Uterus (tissue), 3 donors: ENCODE measurements at regions not wholly inside any gene's neighbourhood (a gene's known extent, or its start where the extent isn't known, plus 50 kb on each side); places are given as distances from the start of the nearest gene placed in this dataset.

Source experiments
- DNase-seq, 2 donors: peaks; one replicate each; pipeline ENCODE4 v3.0.0-alpha.2; 2019 to 2020
- H3K27ac ChIP-seq, 2 donors: fragments of 200-600 bp; sonication (generic); 1 replicate in 1 of 2; 2 replicates in 1 of 2; pipeline ENCODE4 v1.5.1; 2016 to 2018
- H3K27me3 ChIP-seq, 2 donors: fragments of 200-600 bp; sonication (generic); one replicate each; pipeline ENCODE4 v1.5.1; 2018 to 2019; ENCODE audit warnings: control low read depth in 1 of 2
- H3K36me3 ChIP-seq, 2 donors: fragments of 200-600 bp; sonication (generic); one replicate each; pipeline ENCODE4 v1.5.1; 2019; ENCODE audit warnings: control low read depth in 1 of 2
- H3K4me1 ChIP-seq, 2 donors: fragments of 200-600 bp; sonication (generic); one replicate each; pipeline ENCODE4 v1.5.1; 2018 to 2019; ENCODE audit warnings: control low read depth in 1 of 2
- H3K4me3 ChIP-seq, 2 donors: fragments of 200-600 bp; sonication (generic); 1 replicate in 1 of 2; 2 replicates in 1 of 2; pipeline ENCODE4 v1.5.1; 2018 to 2019; ENCODE audit warnings: mild to moderate bottlenecking in 1 of 2
- H3K9me3 ChIP-seq, 2 donors: fragments of 200-600 bp; sonication (generic); one replicate each; pipeline ENCODE4 v1.5.1; 2019; ENCODE audit warnings: control low read depth in 1 of 2
- POLR2A ChIP-seq, 2 donors: fragments of 450-650 bp; IDR thresholded peaks; one replicate each; pipeline ENCODE4 v1.6.1; 2016; ENCODE audit warnings: antibody characterized with exemption in 2 of 2, mild to moderate bottlenecking in 1 of 2, moderate library complexity in 1 of 2
- intact Hi-C: fragments of 100-400 bp; cut with DNase I; formaldehyde crosslinking; loops from one replicate; pipeline ENCODE4 v1.15.1; 2023; ENCODE audit warnings: low total_unique reads
- TF ChIP-seq, protein P1 (sequence below), 4 experiments: fragments of 200-600 bp in 2 of 4; fragments of 450-650 bp in 2 of 4; sonication (generic) in 2 of 4; IDR thresholded peaks; one replicate each; pipeline ENCODE4 v1.5.1; 2016 to 2019; ENCODE audit warnings: antibody characterized with exemption in 4 of 4, mild to moderate bottlenecking in 2 of 4, moderate library complexity in 1 of 4
- donor health status: DM: yes; HTN: yes; CAD: no.

GRCh38 chr2:71804281-71804751 lies 343.3 kb downstream of the CYP26B1 start:
- intact Hi-C loops = no loop called here
- TF ChIP-seq POLR2A (IDR thresholded peaks at IDR 0.05) = no peak
- TF ChIP-seq, protein P1, sequence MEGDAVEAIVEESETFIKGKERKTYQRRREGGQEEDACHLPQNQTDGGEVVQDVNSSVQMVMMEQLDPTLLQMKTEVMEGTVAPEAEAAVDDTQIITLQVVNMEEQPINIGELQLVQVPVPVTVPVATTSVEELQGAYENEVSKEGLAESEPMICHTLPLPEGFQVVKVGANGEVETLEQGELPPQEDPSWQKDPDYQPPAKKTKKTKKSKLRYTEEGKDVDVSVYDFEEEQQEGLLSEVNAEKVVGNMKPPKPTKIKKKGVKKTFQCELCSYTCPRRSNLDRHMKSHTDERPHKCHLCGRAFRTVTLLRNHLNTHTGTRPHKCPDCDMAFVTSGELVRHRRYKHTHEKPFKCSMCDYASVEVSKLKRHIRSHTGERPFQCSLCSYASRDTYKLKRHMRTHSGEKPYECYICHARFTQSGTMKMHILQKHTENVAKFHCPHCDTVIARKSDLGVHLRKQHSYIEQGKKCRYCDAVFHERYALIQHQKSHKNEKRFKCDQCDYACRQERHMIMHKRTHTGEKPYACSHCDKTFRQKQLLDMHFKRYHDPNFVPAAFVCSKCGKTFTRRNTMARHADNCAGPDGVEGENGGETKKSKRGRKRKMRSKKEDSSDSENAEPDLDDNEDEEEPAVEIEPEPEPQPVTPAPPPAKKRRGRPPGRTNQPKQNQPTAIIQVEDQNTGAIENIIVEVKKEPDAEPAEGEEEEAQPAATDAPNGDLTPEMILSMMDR (IDR thresholded peaks at IDR 0.05) = no peak
- Histone ChIP-seq H3K27me3 (no peaks in the 10 kb centered on the region), H3K27ac (no peak overlapping the region), H3K4me3 (no peak overlapping the region), H3K9me3 (no peaks in the 10 kb centered on the region), H3K4me1 (no peaks in the 10 kb centered on the region), H3K36me3 (no peaks in the 10 kb centered on the region)
- no peak for DNase-seq

DNA sequence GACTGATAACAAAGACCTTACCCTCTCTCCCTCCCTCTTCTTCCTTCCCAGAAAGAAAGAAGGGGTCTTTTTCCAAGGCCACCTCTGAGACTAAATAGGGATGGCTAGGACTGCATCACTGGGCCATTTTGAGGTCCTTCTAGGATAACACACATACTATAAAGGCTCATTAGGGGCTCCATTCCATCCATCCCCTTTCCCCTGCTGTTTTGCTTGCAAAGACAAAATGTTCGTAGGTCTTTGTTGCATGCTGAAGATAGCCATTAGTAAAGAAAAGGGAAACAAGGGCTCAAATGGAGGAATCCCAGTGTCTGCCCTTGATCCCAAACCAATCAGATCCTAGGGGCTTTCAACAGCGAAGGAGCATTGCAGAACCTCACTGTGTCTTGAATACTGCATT lies 344.3 kb downstream of the CYP26B1 start:
- H3K4me3 ChIP-seq = no peak overlapping the region
- H3K4me1 ChIP-seq = no peaks in the 10 kb centered on the region
- H3K36me3 ChIP-seq = no peaks in the 10 kb centered on the region

DNA sequence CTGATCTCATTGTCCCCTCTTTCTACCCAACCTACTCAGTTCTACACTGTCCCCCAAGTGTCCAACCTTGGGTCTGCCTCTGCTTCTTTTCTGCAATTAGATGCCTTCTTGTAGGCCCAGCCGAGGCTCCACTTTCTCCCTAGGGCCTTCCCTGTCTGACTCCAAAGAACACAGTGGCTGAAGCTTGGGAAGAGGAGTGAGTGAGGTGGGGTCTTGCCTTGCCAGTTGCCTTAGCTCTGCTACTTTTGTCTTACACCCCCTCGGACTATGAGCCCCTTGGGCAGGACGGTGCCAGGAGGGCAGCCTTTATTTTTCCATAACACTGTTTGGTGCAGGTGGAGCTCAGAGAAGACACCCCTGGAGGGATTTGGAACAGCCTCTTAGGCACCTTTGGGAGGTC lies 345.1 kb downstream of the CYP26B1 start:
- no peaks in the 10 kb centered on the region for H3K4me1 ChIP-seq
- H3K27ac ChIP-seq = no peak overlapping the region
- intact Hi-C loops = no loop called here
- no peak overlapping the region for H3K4me3 ChIP-seq
- H3K27me3 ChIP-seq = no peaks in the 10 kb centered on the region
- H3K9me3 ChIP-seq = no peaks in the 10 kb centered on the region
- no peak for DNase-seq
- no peaks in the 10 kb centered on the region for H3K36me3 ChIP-seq
- no peak for TF ChIP-seq POLR2A (IDR thresholded peaks at IDR 0.05)
- TF ChIP-seq, protein P1 (IDR thresholded peaks at IDR 0.05) = no peak

More for the DNA sequence above, 344.3 kb downstream of the CYP26B1 start:
- no peak overlapping the region for H3K27ac ChIP-seq
- intact Hi-C loops = no loop called here
- DNase-seq = no peak
- no peak for TF ChIP-seq POLR2A (IDR thresholded peaks at IDR 0.05)
- TF ChIP-seq, protein P1 (IDR thresholded peaks at IDR 0.05) = no peak
- H3K9me3 ChIP-seq = no peaks in the 10 kb centered on the region
- no peaks in the 10 kb centered on the region for H3K27me3 ChIP-seq

DNA sequence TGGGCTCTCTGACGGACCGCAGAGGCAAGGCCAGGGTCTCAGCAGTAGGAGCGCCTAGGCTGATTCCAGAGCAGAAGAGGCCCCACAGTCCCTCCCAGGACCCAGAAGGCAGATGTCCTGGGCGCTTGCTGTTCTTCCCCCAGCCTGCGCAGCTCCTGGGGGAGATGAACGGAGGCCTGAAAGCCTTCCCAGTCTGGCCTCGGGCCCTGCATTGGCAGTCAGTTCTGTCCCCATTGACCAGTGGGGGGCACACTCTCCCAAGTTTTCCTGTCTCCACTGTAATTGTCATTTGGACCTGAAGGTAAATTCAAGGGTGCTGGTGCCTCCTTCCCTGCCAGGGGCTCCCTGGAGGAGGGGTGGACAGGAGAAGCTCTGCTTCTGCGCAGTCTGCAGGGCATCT lies 345.7 kb downstream of the CYP26B1 start:
- intact Hi-C loops = no loop called here
- H3K4me3 ChIP-seq = no peak overlapping the region
- no peaks in the 10 kb centered on the region for H3K36me3 ChIP-seq
- no peak for TF ChIP-seq POLR2A (IDR thresholded peaks at IDR 0.05)
- TF ChIP-seq, protein P1 (IDR thresholded peaks at IDR 0.05) = peak in 2 of 4 experiments; percentile 9 to 31
- no peak overlapping the region for H3K27ac ChIP-seq
- DNase-seq = peak in 1 of 2 donors; percentile 55
- H3K27me3 ChIP-seq = no peaks in the 10 kb centered on the region
- no peaks in the 10 kb centered on the region for H3K4me1 ChIP-seq
- H3K9me3 ChIP-seq = no peaks in the 10 kb centered on the region

DNA sequence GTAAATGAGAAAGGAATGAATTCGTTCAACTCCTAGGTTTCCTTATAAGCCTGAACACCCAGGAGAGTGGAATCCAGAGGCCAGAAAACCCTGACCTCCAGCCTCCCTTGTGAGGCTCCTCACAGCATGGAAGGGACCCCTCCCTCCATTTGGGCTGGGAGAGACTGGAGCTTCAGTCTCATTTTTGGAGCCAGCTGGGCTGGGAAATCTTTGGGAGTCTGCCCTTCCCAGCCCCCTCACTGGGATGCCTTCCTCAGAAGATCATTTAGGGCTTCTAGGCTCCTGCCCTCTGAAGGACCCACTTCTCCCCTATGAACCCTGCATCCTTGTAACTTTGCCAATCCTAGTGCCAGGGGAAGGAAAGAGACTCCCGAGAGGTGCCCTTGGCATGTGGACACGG lies 346.1 kb downstream of the CYP26B1 start:
- H3K36me3 ChIP-seq = no peaks in the 10 kb centered on the region
- no peaks in the 10 kb centered on the region for H3K27me3 ChIP-seq
- no peaks in the 10 kb centered on the region for H3K9me3 ChIP-seq
- intact Hi-C loops = no loop called here
- H3K4me3 ChIP-seq = no peak overlapping the region
- TF ChIP-seq, protein P1 (IDR thresholded peaks at IDR 0.05) = no peak
- TF ChIP-seq POLR2A (IDR thresholded peaks at IDR 0.05) = no peak
- no peak for DNase-seq
- no peaks in the 10 kb centered on the region for H3K4me1 ChIP-seq
- no peak overlapping the region for H3K27ac ChIP-seq
